ENCODE measurements at regions not wholly inside any gene's neighbourhood (a gene's known extent, or its start where the extent isn't known, plus 50 kb on each side); places are given as distances from the start of the nearest gene placed in this dataset.

DNA sequence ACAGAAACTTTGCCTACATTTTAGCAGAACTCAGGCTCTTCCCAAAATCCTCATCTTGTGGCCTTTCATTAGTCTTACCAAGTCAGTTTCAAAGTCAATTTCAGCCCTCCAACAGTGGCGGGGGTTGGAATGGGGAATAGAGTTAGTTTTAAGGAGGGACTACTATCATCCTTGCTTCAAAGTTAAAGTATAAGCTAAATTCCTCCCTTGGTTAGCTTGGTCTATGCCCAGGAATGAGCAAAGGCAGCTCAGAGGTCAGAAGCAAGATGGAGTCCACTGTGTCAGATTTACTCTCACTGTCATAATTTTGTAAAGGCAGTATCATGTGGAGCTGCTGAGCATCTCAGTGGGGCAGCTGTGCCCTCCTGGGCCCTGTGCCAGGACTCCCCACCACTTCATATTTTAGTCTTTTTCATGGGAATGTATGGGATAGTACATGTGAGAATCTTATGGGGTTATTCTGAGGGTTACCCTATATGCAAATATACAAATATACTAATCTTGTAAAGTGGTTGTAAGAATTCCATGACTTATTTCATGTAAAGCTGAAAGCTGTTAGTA, 145.2 kb upstream of the MMADHC start:
- TF ChIP-seq, protein P1, sequence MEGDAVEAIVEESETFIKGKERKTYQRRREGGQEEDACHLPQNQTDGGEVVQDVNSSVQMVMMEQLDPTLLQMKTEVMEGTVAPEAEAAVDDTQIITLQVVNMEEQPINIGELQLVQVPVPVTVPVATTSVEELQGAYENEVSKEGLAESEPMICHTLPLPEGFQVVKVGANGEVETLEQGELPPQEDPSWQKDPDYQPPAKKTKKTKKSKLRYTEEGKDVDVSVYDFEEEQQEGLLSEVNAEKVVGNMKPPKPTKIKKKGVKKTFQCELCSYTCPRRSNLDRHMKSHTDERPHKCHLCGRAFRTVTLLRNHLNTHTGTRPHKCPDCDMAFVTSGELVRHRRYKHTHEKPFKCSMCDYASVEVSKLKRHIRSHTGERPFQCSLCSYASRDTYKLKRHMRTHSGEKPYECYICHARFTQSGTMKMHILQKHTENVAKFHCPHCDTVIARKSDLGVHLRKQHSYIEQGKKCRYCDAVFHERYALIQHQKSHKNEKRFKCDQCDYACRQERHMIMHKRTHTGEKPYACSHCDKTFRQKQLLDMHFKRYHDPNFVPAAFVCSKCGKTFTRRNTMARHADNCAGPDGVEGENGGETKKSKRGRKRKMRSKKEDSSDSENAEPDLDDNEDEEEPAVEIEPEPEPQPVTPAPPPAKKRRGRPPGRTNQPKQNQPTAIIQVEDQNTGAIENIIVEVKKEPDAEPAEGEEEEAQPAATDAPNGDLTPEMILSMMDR (conservative IDR thresholded peaks at IDR 0.05) = no peak
- no peak for TF ChIP-seq ZFX (IDR thresholded peaks at IDR 0.05)

Measured in C4-2B (cell line).